PC-3 (cell line): ENCODE measurements at regions not wholly inside any gene's neighbourhood (a gene's known extent, or its start where the extent isn't known, plus 50 kb on each side); places are given as distances from the start of the nearest gene placed in this dataset.

Experiments
- ATAC-seq: fragments of 200-7000 bp; cut with Tn5 transposase; 2 replicates; pipeline ENCODE4 v1.9.1; 2020; ENCODE audit warnings: mild to moderate bottlenecking, moderate library complexity
- BruUV-seq: library from RNA; stranded (reverse); fragments of 400-500 nt; replicated peaks from 2 replicates; lab custom pipeline; 2021; lab: Mats Ljungman, UMichigan
- CTCF ChIA-PET: fragments of 300-600 bp; sonication (Branson Sonifier 250); formaldehyde crosslinking; loops from one replicate; lab custom pipeline; 2022; ENCODE audit warnings: antibody characterized with exemption; lab: Charles Lee
- POLR2A ChIA-PET: fragments of 300-600 bp; sonication (Branson Sonifier 250); formaldehyde crosslinking; loops from one replicate; lab custom pipeline; 2022; ENCODE audit warnings: antibody characterized with exemption; ENCODE audit not compliant: unreplicated experiment; lab: Charles Lee
- DNase-seq: peaks from one replicate; pipeline ENCODE4 v3.0.0-alpha.2; 2015
- H2AFZ ChIP-seq: fragments of 300-600 bp; sonication (generic); 2 replicates; pipeline ENCODE4 v1.6.0; 2016; ENCODE audit warnings: antibody characterized with exemption, low read length
- H3F3A ChIP-seq: fragments of 300-600 bp; sonication (generic); one replicate; pipeline ENCODE4 v1.6.0; 2017; ENCODE audit warnings: antibody characterized with exemption, low read length, control low read depth, mild to moderate bottlenecking; ENCODE audit not compliant: unreplicated experiment
- H3K27ac ChIP-seq: fragments of 300-600 bp; sonication (generic); 2 replicates; pipeline ENCODE4 v1.5.1; 2016; ENCODE audit warnings: mild to moderate bottlenecking, low read length
- H3K27me3 ChIP-seq: fragments of 300-600 bp; sonication (generic); 2 replicates; pipeline ENCODE4 v1.6.1; 2016; ENCODE audit warnings: low read length, mixed read lengths
- H3K36me3 ChIP-seq: fragments of 300-600 bp; sonication (generic); 2 replicates; pipeline ENCODE4 v1.6.1; 2016; ENCODE audit warnings: low read depth, mixed run types, low read length, mixed read lengths
- H3K4me1 ChIP-seq: fragments of 300-600 bp; sonication (generic); 2 replicates; pipeline ENCODE4 v1.5.1; 2016; ENCODE audit warnings: low read length; ENCODE audit not compliant: insufficient read depth
- H3K4me2 ChIP-seq: fragments of 300-600 bp; sonication (generic); 2 replicates; pipeline ENCODE4 v1.6.0; 2016; ENCODE audit warnings: low read length
- H3K4me3 ChIP-seq: fragments of 300-600 bp; sonication (generic); 2 replicates; pipeline ENCODE4 v1.5.1; 2016; ENCODE audit warnings: mild to moderate bottlenecking, low read length, mixed read lengths
- H3K79me2 ChIP-seq: fragments of 300-600 bp; sonication (generic); 2 replicates; pipeline ENCODE4 v1.6.1; 2017; ENCODE audit warnings: low read length, mixed read lengths
- H3K9ac ChIP-seq: fragments of 300-600 bp; sonication (generic); 2 replicates; pipeline ENCODE4 v1.6.0; 2016; ENCODE audit warnings: mild to moderate bottlenecking, low read length
- H3K9me2 ChIP-seq: fragments of 300-600 bp; sonication (generic); replicated peaks from 2 replicates; pipeline ENCODE4 v1.6.1; 2016; ENCODE audit warnings: mixed run types, low read length, mixed read lengths
- H3K9me3 ChIP-seq: fragments of 300-600 bp; sonication (generic); 2 replicates; pipeline ENCODE4 v1.6.1; 2016; ENCODE audit warnings: low read length, mixed read lengths
- H4K20me1 ChIP-seq: fragments of 300-600 bp; sonication (generic); 2 replicates; pipeline ENCODE4 v1.6.1; 2016; ENCODE audit warnings: low read length, mixed read lengths
- CTCF ChIP-seq: fragments of 300-600 bp; sonication (generic); conservative IDR thresholded peaks from 2 replicates; pipeline ENCODE4 v1.5.1; 2017; ENCODE audit warnings: antibody characterized with exemption, low read depth, mild to moderate bottlenecking, low read length
- EZH2 ChIP-seq: fragments of 300-600 bp; sonication (generic); IDR thresholded peaks from one replicate; pipeline ENCODE4 v1.6.1; 2017; ENCODE audit warnings: antibody characterized with exemption, mild to moderate bottlenecking, low read length; ENCODE audit not compliant: unreplicated experiment
- EZH2phosphoT487 ChIP-seq: fragments of 300-600 bp; sonication (generic); IDR thresholded peaks from 2 replicates; pipeline ENCODE4 v1.6.1; 2018; ENCODE audit warnings: mild to moderate bottlenecking, antibody characterized with exemption, low read length, borderline replicate concordance
- intact Hi-C: fragments of 100-400 bp; cut with micrococcal nuclease; formaldehyde crosslinking; loops from 2 replicates; pipeline ENCODE4 v1.9.0; 2023

- no peaks in the 10 kb centered on the region for H3K9me3 ChIP-seq
- intact Hi-C loops = loop anchor here (1.0 kb wide), 2 partner anchors 8 to 37 kb away; no protein-coding TSS in a partner anchor
- H3K4me2 ChIP-seq = peak overlapping the region; percentile 65
- ChIA-PET POLR2A (interaction anchor here (0.6 kb wide), 2 partner anchors 51 to 1245 kb away, joined by 3 to 5 read pairs; no protein-coding TSS in a partner anchor), CTCF (no interaction called here)
- no peaks in the 10 kb centered on the region for H3K36me3 ChIP-seq
- H3K27ac ChIP-seq = peak overlapping the region; percentile 73
- no peaks in the 10 kb centered on the region for H3K79me2 ChIP-seq
- ATAC-seq (peak; percentile 96), DNase-seq (peak; percentile 97)
- BruUV-seq = no TSS peak
- H3K9ac ChIP-seq = no peak overlapping the region
- no peaks in the 10 kb centered on the region for H3K9me2 ChIP-seq
- peaks cover 13% of the 10 kb centered on the region for H3K4me1 ChIP-seq
- TF ChIP-seq CTCF (no peak), EZH2 (no peak), EZH2phosphoT487 (no peak)
- H3K4me3 ChIP-seq = no peak overlapping the region
- H2AFZ ChIP-seq = no peak overlapping the region
- H3F3A ChIP-seq = no peaks in the 10 kb centered on the region
- H3K27me3 ChIP-seq = no peaks in the 10 kb centered on the region
- no peaks in the 10 kb centered on the region for H4K20me1 ChIP-seq
Observed at GRCh38 chr2:189261431-189261841, 81.9 kb upstream of the COL5A2 start.

- peak overlapping the region; percentile 73 for H3K27ac ChIP-seq
- intact Hi-C loops = loop anchor here (1.0 kb wide), 2 partner anchors 9 to 38 kb away; no protein-coding TSS in a partner anchor
Observed at GRCh38 chr2:189261916-189262315, 82.4 kb upstream of the COL5A2 start.

More at GRCh38 chr2:189261916-189262315, 82.4 kb upstream of the COL5A2 start:
- Histone ChIP-seq H4K20me1 (no peaks in the 10 kb centered on the region), H3K9ac (no peak overlapping the region), H3K79me2 (no peaks in the 10 kb centered on the region), H3K9me2 (no peaks in the 10 kb centered on the region), H3K9me3 (no peaks in the 10 kb centered on the region), H3K36me3 (no peaks in the 10 kb centered on the region), H3K27me3 (no peaks in the 10 kb centered on the region), H3K4me1 (peaks cover 13% of the 10 kb centered on the region), H3K4me2 (peak overlapping the region; percentile 65), H3K4me3 (no peak overlapping the region), H3F3A (no peaks in the 10 kb centered on the region), H2AFZ (no peak overlapping the region)
- DNase-seq (no peak), ATAC-seq (no peak)
- TF ChIP-seq CTCF = no peak
- no peak for TF ChIP-seq EZH2
- TF ChIP-seq EZH2phosphoT487 = no peak
- POLR2A ChIA-PET = interaction anchor here (0.6 kb wide), 2 partner anchors 52 to 1244 kb away, joined by 3 to 5 read pairs; no protein-coding TSS in a partner anchor
- no TSS peak for BruUV-seq
- CTCF ChIA-PET = no interaction called here
